Testis (tissue), 2 donors: ENCODE measurements at regions not wholly inside any gene's neighbourhood (a gene's known extent, or its start where the extent isn't known, plus 50 kb on each side); places are given as distances from the start of the nearest gene placed in this dataset.

ENCODE experiments used
- CTCF ChIP-seq, 3 experiments: fragments of 450-650 bp in 2 of 3; fragments of 200-600 bp in 1 of 3; sonication (generic) in 1 of 3; IDR thresholded peaks; one replicate each; pipeline ENCODE4 v1.5.1; 2016 to 2019; ENCODE audit warnings: antibody characterized with exemption in 3 of 3, mild to moderate bottlenecking in 2 of 3, moderate library complexity in 1 of 3
- POLR2A ChIP-seq: fragments of 450-650 bp; IDR thresholded peaks from one replicate; pipeline ENCODE4 v1.6.1; 2017; ENCODE audit warnings: antibody characterized with exemption, mild to moderate bottlenecking, moderate library complexity

GRCh38 chr11:21656065-21656464 lies 536.8 kb upstream of the ANO5 start:
- TF ChIP-seq CTCF (IDR thresholded peaks at IDR 0.05) = no peak
- no peak for TF ChIP-seq POLR2A
